A549 (cell line): ENCODE measurements at regions not wholly inside any gene's neighbourhood (a gene's known extent, or its start where the extent isn't known, plus 50 kb on each side); places are given as distances from the start of the nearest gene placed in this dataset.

Experiments used
- ATAC-seq, 2 experiments: fragments of 200-7000 bp in 1 of 2; fragments of >200 bp in 1 of 2; cut with Nextera tagmentation in 1 of 2; cut with Tn5 transposase in 1 of 2; 3 replicates each; pipeline versions ENCODE4 v1.8.0 to v1.9.1; 2018 to 2020; ENCODE audit warnings: mild to moderate bottlenecking in 1 of 2, moderate library complexity in 1 of 2
- CTCF ChIA-PET: fragments of 300-600 bp; sonication (Branson Sonifier 250); formaldehyde crosslinking; extraction: SDS; loops from one replicate; lab custom pipeline; 2021; ENCODE audit warnings: antibody characterized with exemption, inconsistent platforms; lab: Yijun Ruan, JAX
- POLR2A ChIA-PET: fragments of 350-600 bp; formaldehyde crosslinking; extraction: SDS; loops from one replicate; lab custom pipeline; 2021; ENCODE audit warnings: antibody characterized with exemption, inconsistent platforms; lab: Yijun Ruan, JAX
- DNase-seq, 2 experiments: peaks; one replicate each; pipeline versions ENCODE4 v3.0.0 to v3.0.0-alpha.2; 2011 to 2016; ENCODE audit warnings: low read depth in 1 of 2, low spot score in 1 of 2
- FAIRE-seq: peaks from 2 replicates; lab custom pipeline; 2011; peaks lifted over from hg19 to GRCh38; lab: Jason Lieb, UNC
- H3K27ac ChIP-seq, 2 experiments: fragments of >200 bp; sonication (Bioruptor Twin); formaldehyde crosslinking; 3 replicates each; pipeline ENCODE4 v1.5.1; 2016 to 2017
- H3K4me1 ChIP-seq: fragments of >200 bp; sonication (Bioruptor Twin); formaldehyde crosslinking; 3 replicates; pipeline ENCODE4 v1.6.1; 2016
- H3K4me2 ChIP-seq: fragments of >200 bp; sonication (Bioruptor Twin); formaldehyde crosslinking; 3 replicates; pipeline ENCODE4 v1.6.1; 2016
- H3K4me3 ChIP-seq: fragments of >200 bp; sonication (Bioruptor Twin); formaldehyde crosslinking; 3 replicates; pipeline ENCODE4 v1.5.1; 2016
- H3K9me3 ChIP-seq: fragments of >200 bp; sonication (Bioruptor Twin); formaldehyde crosslinking; 3 replicates; pipeline ENCODE4 v1.6.1; 2016
- BHLHE40 ChIP-seq: IDR thresholded peaks from 2 replicates; pipeline ENCODE4 v1.6.1; 2012; ENCODE audit warnings: low read depth, low read length, inconsistent platforms
- CBX2 ChIP-seq: fragments of 200-600 bp; sonication (generic); IDR thresholded peaks from 2 replicates; pipeline ENCODE4 v1.6.1; 2016; ENCODE audit warnings: low read depth, mild to moderate bottlenecking, borderline replicate concordance
- CEBPB ChIP-seq, 2 experiments: fragments of >200 bp in 1 of 2; sonication (Bioruptor Twin) in 1 of 2; formaldehyde crosslinking in 1 of 2; IDR thresholded peaks; 2 replicates each; pipeline ENCODE4 v1.6.1; 2012 to 2016
- CHD2 ChIP-seq: fragments of 150-350 bp; IDR thresholded peaks from 2 replicates; pipeline ENCODE4 v1.6.1; 2014; ENCODE audit warnings: low read length; ENCODE audit not compliant: partially characterized antibody
- ESRRA ChIP-seq: fragments of 150-350 bp; IDR thresholded peaks from 2 replicates; pipeline ENCODE4 v1.6.1; 2014; ENCODE audit warnings: mild to moderate bottlenecking, low read length, borderline replicate concordance
- FOSB ChIP-seq: fragments of 250-450 bp; sonication (Bioruptor Pico); IDR thresholded peaks from 2 replicates; pipeline ENCODE4 v1.5.0; 2020; ENCODE audit warnings: mild to moderate bottlenecking, moderate library complexity
- FOSL2 ChIP-seq, 2 experiments: fragments of 450-650 bp in 1 of 2; fragments of >200 bp in 1 of 2; sonication (Bioruptor Twin) in 1 of 2; formaldehyde crosslinking; IDR thresholded peaks; 2 replicates each; pipeline versions ENCODE4 v1.5.0 to v1.6.1; 2016 to 2020; ENCODE audit warnings: mild to moderate bottlenecking in 1 of 2, moderate library complexity in 1 of 2
- FOXS1 ChIP-seq: fragments of 250-450 bp; sonication (Bioruptor Pico); IDR thresholded peaks from 2 replicates; pipeline ENCODE4 v1.5.0; 2020; ENCODE audit warnings: mild to moderate bottlenecking, moderate library complexity
- GATA3 ChIP-seq: IDR thresholded peaks from 2 replicates; pipeline ENCODE4 v1.6.1; 2012; ENCODE audit warnings: borderline replicate concordance
- HDAC2 ChIP-seq: fragments of 200-600 bp; sonication (generic); IDR thresholded peaks from 2 replicates; pipeline ENCODE4 v1.6.1; 2016
- HOXA7 ChIP-seq: fragments of 250-450 bp; sonication (Bioruptor Pico); IDR thresholded peaks from 2 replicates; pipeline ENCODE4 v1.5.0; 2020; ENCODE audit warnings: mild to moderate bottlenecking, moderate library complexity
- HOXB13 ChIP-seq: fragments of 250-450 bp; sonication (Bioruptor Pico); IDR thresholded peaks from 2 replicates; pipeline ENCODE4 v1.5.0; 2020; ENCODE audit warnings: low read depth, mild to moderate bottlenecking, moderate library complexity
- MAFK ChIP-seq: fragments of 450-650 bp; IDR thresholded peaks from 2 replicates; pipeline ENCODE4 v1.6.1; 2014; ENCODE audit not compliant: partially characterized antibody
- MYC ChIP-seq: IDR thresholded peaks from 2 replicates; pipeline ENCODE4 v1.6.1; 2012; ENCODE audit warnings: mild to moderate bottlenecking, inconsistent platforms, low read length, improper control_type of control experiment, borderline replicate concordance
- NPAS2 ChIP-seq: fragments of 250-450 bp; sonication (Bioruptor Pico); IDR thresholded peaks from 2 replicates; pipeline ENCODE4 v1.8.0; 2022; ENCODE audit warnings: mild to moderate bottlenecking, moderate library complexity, borderline replicate concordance
- NR3C1 ChIP-seq: fragments of >200 bp; sonication (Bioruptor Twin); formaldehyde crosslinking; IDR thresholded peaks from 3 replicates; pipeline ENCODE4 v1.6.1; 2017
- PHF8 ChIP-seq: fragments of 200-600 bp; sonication (generic); IDR thresholded peaks from 2 replicates; pipeline ENCODE4 v1.6.1; 2016; ENCODE audit warnings: low read depth, mild to moderate bottlenecking, antibody characterized with exemption, moderate library complexity, borderline replicate concordance
- RAD21 ChIP-seq, 2 experiments: fragments of >200 bp in 1 of 2; sonication (Bioruptor Twin) in 1 of 2; formaldehyde crosslinking in 1 of 2; IDR thresholded peaks in 1 of 2; conservative IDR thresholded peaks in 1 of 2; 2 replicates in 1 of 2; 3 replicates in 1 of 2; pipeline ENCODE4 v1.6.1; 2012 to 2018; ENCODE audit warnings: inconsistent platforms in 1 of 2
- RFX5 ChIP-seq: fragments of 450-650 bp; IDR thresholded peaks from 2 replicates; pipeline ENCODE4 v1.7.1; 2014; ENCODE audit warnings: antibody characterized with exemption, mild to moderate bottlenecking, moderate library complexity
- RNF2 ChIP-seq: fragments of 200-600 bp; sonication (generic); IDR thresholded peaks from 2 replicates; pipeline ENCODE4 v1.6.1; 2016; ENCODE audit warnings: low read depth, mild to moderate bottlenecking, antibody characterized with exemption, moderate library complexity, borderline replicate concordance
- SMC3 ChIP-seq: fragments of >200 bp; sonication (Bioruptor Twin); formaldehyde crosslinking; IDR thresholded peaks from 3 replicates; pipeline ENCODE4 v1.6.1; 2018; ENCODE audit warnings: inconsistent platforms
- SREBF2 ChIP-seq: fragments of 450-650 bp; IDR thresholded peaks from 2 replicates; pipeline ENCODE4 v1.6.1; 2014; ENCODE audit warnings: mild to moderate bottlenecking, moderate library complexity
- TFCP2L1 ChIP-seq: fragments of 250-450 bp; sonication (Bioruptor Pico); IDR thresholded peaks from 2 replicates; pipeline ENCODE4 v1.5.0; 2021; ENCODE audit warnings: mild to moderate bottlenecking
- ZC3H11A ChIP-seq: fragments of 450-650 bp; IDR thresholded peaks from 2 replicates; pipeline ENCODE4 v1.6.1; 2014; ENCODE audit warnings: antibody characterized with exemption, mild to moderate bottlenecking
- WGBS: methylation state at CpG from one replicate; pipeline ENCODE4 v1.1.6; 2017; ENCODE audit errors: missing lambda C conversion rate; 5-methylcytosine and 5-hydroxymethylcytosine counted together
- TF ChIP-seq, protein P1 (sequence below): fragments of >200 bp; sonication (Bioruptor Twin); formaldehyde crosslinking; IDR thresholded peaks from 3 replicates; pipeline ENCODE4 v1.6.1; 2016
- TF ChIP-seq, protein P2 (sequence below): IDR thresholded peaks from 2 replicates; pipeline ENCODE4 v1.6.1; 2012; ENCODE audit warnings: low read depth, borderline replicate concordance
- TF ChIP-seq, protein P3 (sequence below): fragments of >200 bp; sonication (Bioruptor Twin); formaldehyde crosslinking; IDR thresholded peaks from 2 replicates; pipeline ENCODE4 v1.6.1; 2016

DNA sequence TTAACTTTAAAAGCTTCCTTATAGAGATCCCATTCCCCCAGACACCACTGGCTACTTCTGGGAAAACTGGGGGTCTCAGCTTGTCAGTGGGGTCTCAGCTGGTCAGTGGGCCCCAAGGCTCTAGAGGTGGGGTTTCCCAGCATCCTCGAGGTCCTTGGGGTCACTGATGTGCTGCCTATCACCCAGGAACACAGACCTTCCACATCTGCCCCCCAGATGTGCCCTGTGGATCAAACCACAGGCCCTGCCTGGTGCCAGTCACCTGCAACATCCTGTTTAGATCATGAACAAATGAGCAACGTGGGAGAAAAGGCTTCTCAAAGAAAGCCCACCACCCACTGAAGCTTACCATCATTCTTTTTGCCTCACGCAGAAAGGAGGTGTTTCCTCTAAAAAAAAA, 165.6 kb upstream of the FSTL4 start:
- Histone ChIP-seq H3K4me1 (no peaks in the 10 kb centered on the region), H3K4me3 (no peak overlapping the region), H3K4me2 (no peak overlapping the region), H3K27ac (no peak overlapping the region), H3K9me3 (no peaks in the 10 kb centered on the region)
- WGBS, result 30% methylated on average over 3 of the region's 3 CpGs
- TF ChIP-seq MYC (no peak), ZC3H11A (no peak), FOSB (CRISPR knock-in tag) (no peak), ESRRA (no peak), CBX2 (no peak), RNF2 (no peak), SMC3 (no peak), HOXB13 (no peak), BHLHE40 (no peak), RAD21 (conservative IDR thresholded peaks at IDR 0.05 in 1 of 2, IDR thresholded peaks at IDR 0.05 in 1 of 2) (no peak), HOXA7 (CRISPR knock-in tag) (no peak), SREBF2 (no peak), CHD2 (no peak), PHF8 (no peak), NPAS2 (CRISPR knock-in tag) (no peak), MAFK (no peak)
- no peak for DNase-seq
- ATAC-seq, result no peak
- FAIRE-seq, result no peak
- CTCF ChIA-PET, result no interaction called here
- POLR2A ChIA-PET, result no interaction called here

DNA sequence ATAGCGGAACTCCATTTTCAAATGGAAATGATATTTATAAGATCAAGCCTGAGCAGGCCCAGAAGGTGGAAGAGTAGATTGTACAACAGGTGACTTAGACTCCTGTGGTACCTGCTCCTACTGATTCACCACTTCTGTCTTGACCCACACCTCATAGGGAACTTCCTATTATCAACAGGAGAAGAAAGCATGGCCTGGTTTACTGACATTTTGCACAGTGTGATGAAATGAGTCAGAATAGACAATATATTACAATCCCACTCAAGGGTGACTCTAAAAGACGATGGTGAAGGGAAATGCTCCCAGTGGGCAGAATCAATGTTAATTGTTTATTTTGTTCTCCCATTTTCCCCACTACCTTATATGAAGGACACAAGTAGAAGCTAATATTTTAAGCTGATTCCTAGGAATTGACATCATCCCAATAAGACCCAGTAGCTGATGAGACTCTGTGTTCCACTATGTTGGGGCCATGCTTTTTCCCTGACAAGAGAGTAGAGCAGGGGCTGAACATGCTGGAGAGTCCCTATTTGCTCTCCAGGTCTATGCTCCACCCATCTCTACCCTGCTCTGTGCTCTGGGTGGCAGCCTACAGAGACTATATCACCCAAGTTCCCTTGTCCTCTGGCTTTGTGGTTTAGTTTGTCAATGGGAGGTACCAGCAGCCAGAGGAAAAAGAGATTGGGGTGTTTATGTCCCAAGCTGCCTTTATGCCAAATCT, 163.4 kb upstream of the FSTL4 start:
- ChIA-PET CTCF (interaction anchor here (0.7 to 1.0 kb wide), 3 partner anchors 15 to 403 kb away, joined by 3 read pairs; no protein-coding TSS in a partner anchor), POLR2A (no interaction called here)
- FAIRE-seq (no peak), DNase-seq (no peak), ATAC-seq (no peak)
- no peak overlapping the region for H3K27ac ChIP-seq
- no peaks in the 10 kb centered on the region for H3K4me1 ChIP-seq
- WGBS, result 54% methylated on average over 2 of the region's 2 CpGs
- no peak overlapping the region for H3K4me3 ChIP-seq
- TF ChIP-seq FOSL2 (IDR thresholded peaks at IDR 0.05) (no peak), FOSL2 (CRISPR knock-in tag; IDR thresholded peaks at IDR 0.05) (no peak), TFCP2L1 (CRISPR knock-in tag) (no peak), HDAC2 (no peak), NR3C1 (no peak), GATA3 (no peak), CEBPB (IDR thresholded peaks at IDR 0.05) (no peak), FOXS1 (no peak), MYC (no peak), FOSB (CRISPR knock-in tag) (no peak), RFX5 (no peak)
- TF ChIP-seq, protein P1, sequence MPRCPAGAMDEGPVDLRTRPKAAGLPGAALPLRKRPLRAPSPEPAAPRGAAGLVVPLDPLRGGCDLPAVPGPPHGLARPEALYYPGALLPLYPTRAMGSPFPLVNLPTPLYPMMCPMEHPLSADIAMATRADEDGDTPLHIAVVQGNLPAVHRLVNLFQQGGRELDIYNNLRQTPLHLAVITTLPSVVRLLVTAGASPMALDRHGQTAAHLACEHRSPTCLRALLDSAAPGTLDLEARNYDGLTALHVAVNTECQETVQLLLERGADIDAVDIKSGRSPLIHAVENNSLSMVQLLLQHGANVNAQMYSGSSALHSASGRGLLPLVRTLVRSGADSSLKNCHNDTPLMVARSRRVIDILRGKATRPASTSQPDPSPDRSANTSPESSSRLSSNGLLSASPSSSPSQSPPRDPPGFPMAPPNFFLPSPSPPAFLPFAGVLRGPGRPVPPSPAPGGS, result no peak
- TF ChIP-seq, protein P2, sequence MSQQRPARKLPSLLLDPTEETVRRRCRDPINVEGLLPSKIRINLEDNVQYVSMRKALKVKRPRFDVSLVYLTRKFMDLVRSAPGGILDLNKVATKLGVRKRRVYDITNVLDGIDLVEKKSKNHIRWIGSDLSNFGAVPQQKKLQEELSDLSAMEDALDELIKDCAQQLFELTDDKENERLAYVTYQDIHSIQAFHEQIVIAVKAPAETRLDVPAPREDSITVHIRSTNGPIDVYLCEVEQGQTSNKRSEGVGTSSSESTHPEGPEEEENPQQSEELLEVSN, result no peak
- TF ChIP-seq, protein P3, sequence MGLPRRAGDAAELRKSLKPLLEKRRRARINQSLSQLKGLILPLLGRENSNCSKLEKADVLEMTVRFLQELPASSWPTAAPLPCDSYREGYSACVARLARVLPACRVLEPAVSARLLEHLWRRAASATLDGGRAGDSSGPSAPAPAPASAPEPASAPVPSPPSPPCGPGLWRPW, result no peak
- H3K4me2 ChIP-seq, result no peak overlapping the region
- peaks cover 5% of the 10 kb centered on the region; the same call in 1 of the 3 replicates for H3K9me3 ChIP-seq
